DND-41 (cell line): ENCODE measurements at regions not wholly inside any gene's neighbourhood (a gene's known extent, or its start where the extent isn't known, plus 50 kb on each side); places are given as distances from the start of the nearest gene placed in this dataset.

Experiments used
- ATAC-seq: fragments of 200-7000 bp; cut with Tn5 transposase; 3 replicates; pipeline ENCODE4 v1.9.1; 2021; ENCODE audit warnings: low read depth; ENCODE audit not compliant: insufficient read depth
- DNase-seq: peaks from one replicate; pipeline ENCODE4 v3.0.0-alpha.2; 2020
- H2AFZ ChIP-seq: 2 replicates; pipeline ENCODE4 v1.6.0; 2012; ENCODE audit warnings: low read depth, low read length
- H3K27ac ChIP-seq: 2 replicates; pipeline ENCODE4 v1.5.1; 2012; ENCODE audit warnings: low read length, inconsistent platforms
- H3K27me3 ChIP-seq: fragments of 200-600 bp; sonication (generic); 2 replicates; pipeline ENCODE4 v1.6.0; 2012; ENCODE audit warnings: low read length, mild to moderate bottlenecking, inconsistent platforms; ENCODE audit not compliant: insufficient read depth, poor library complexity
- H3K36me3 ChIP-seq: 2 replicates; pipeline ENCODE4 v1.5.1; 2012; ENCODE audit warnings: low read length, inconsistent platforms; ENCODE audit not compliant: insufficient read depth
- H3K4me1 ChIP-seq: 2 replicates; pipeline ENCODE4 v1.5.1; 2012; ENCODE audit warnings: mild to moderate bottlenecking, low read length; ENCODE audit not compliant: insufficient read depth
- H3K4me2 ChIP-seq: 2 replicates; pipeline ENCODE4 v1.6.0; 2012; ENCODE audit warnings: mild to moderate bottlenecking, moderate library complexity, low read length, inconsistent platforms; ENCODE audit not compliant: insufficient read depth
- H3K4me3 ChIP-seq, 2 experiments: fragments of 200-600 bp in 1 of 2; shearing (Covaris generic) in 1 of 2; 2 replicates each; pipeline ENCODE4 v1.5.1; 2012 to 2016; ENCODE audit warnings: inconsistent platforms in 2 of 2, low read length in 2 of 2, mild to moderate bottlenecking in 2 of 2, low read depth in 1 of 2, moderate library complexity in 1 of 2
- H3K79me2 ChIP-seq: 2 replicates; pipeline ENCODE4 v1.6.0; 2012; ENCODE audit warnings: low read length, inconsistent platforms; ENCODE audit not compliant: insufficient read depth
- H3K9ac ChIP-seq: 2 replicates; pipeline ENCODE4 v1.6.0; 2012; ENCODE audit warnings: low read depth, mild to moderate bottlenecking, inconsistent platforms, low read length, moderate library complexity
- H3K9me3 ChIP-seq: 2 replicates; pipeline ENCODE4 v1.5.1; 2012; ENCODE audit warnings: low read length, moderate library complexity, mild to moderate bottlenecking, inconsistent platforms; ENCODE audit not compliant: insufficient read depth, severe bottlenecking
- H4K20me1 ChIP-seq: 2 replicates; pipeline ENCODE4 v1.6.0; 2012; ENCODE audit warnings: low read length; ENCODE audit not compliant: insufficient read depth
- EZH2 ChIP-seq: IDR thresholded peaks from 3 replicates; pipeline ENCODE4 v1.6.1; 2012; ENCODE audit warnings: borderline replicate concordance, low read depth, mild to moderate bottlenecking, moderate library complexity, low read length, inconsistent platforms; ENCODE audit not compliant: severe bottlenecking
- TF ChIP-seq, protein P1 (sequence below): IDR thresholded peaks from 2 replicates; pipeline ENCODE4 v1.5.1; 2012; ENCODE audit warnings: borderline replicate concordance, low read length, moderate library complexity, mild to moderate bottlenecking; ENCODE audit not compliant: poor library complexity, severe bottlenecking; ENCODE audit errors: extremely low read depth

DNA sequence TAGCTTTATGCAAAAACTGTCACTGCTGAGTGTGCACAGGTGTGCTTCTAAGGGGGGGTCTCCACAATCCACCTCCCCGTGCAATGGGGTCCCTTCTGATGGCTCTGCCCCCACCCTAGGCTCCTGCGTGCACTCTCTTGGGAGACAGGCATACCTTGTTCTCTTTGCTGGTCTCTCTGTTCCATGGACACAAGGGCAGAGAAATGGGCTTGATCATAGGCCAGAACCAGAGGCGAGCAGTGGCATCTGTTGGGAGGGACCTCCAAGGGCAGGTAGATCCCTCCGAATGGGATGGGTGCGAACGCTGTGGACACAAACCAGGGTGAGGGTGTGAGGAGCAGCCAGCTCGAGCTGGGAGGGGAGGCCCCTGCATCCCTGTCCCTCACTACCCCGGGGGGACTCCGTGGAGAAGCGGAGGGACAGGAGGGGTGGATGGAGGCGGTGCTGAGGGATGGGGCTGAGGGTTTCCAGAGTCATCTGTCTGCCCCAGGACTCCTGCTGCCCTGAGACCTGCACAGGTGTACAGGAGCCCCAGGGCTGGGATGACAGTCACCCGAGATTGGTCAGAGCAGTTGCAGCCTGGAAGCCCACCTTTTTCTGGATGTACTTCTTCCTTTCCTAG is 175.0 kb downstream of the KLF13 start:
- ATAC-seq: no peak
- no peaks in the 10 kb centered on the region for H3K9me3 ChIP-seq
- no peak overlapping the region for H2AFZ ChIP-seq
- H3K27me3 ChIP-seq: peaks cover 9% of the 10 kb centered on the region
- H3K4me1 ChIP-seq: no peaks in the 10 kb centered on the region
- no peaks in the 10 kb centered on the region for H3K36me3 ChIP-seq
- H3K27ac ChIP-seq: no peak overlapping the region
- DNase-seq: no peak
- no peaks in the 10 kb centered on the region for H4K20me1 ChIP-seq
- H3K4me2 ChIP-seq: no peak overlapping the region
- H3K4me3 ChIP-seq: no peak overlapping the region
- no peak overlapping the region for H3K9ac ChIP-seq
- no peaks in the 10 kb centered on the region for H3K79me2 ChIP-seq
- TF ChIP-seq, protein P1, sequence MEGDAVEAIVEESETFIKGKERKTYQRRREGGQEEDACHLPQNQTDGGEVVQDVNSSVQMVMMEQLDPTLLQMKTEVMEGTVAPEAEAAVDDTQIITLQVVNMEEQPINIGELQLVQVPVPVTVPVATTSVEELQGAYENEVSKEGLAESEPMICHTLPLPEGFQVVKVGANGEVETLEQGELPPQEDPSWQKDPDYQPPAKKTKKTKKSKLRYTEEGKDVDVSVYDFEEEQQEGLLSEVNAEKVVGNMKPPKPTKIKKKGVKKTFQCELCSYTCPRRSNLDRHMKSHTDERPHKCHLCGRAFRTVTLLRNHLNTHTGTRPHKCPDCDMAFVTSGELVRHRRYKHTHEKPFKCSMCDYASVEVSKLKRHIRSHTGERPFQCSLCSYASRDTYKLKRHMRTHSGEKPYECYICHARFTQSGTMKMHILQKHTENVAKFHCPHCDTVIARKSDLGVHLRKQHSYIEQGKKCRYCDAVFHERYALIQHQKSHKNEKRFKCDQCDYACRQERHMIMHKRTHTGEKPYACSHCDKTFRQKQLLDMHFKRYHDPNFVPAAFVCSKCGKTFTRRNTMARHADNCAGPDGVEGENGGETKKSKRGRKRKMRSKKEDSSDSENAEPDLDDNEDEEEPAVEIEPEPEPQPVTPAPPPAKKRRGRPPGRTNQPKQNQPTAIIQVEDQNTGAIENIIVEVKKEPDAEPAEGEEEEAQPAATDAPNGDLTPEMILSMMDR: no peak
- no peak for TF ChIP-seq EZH2

DNA sequence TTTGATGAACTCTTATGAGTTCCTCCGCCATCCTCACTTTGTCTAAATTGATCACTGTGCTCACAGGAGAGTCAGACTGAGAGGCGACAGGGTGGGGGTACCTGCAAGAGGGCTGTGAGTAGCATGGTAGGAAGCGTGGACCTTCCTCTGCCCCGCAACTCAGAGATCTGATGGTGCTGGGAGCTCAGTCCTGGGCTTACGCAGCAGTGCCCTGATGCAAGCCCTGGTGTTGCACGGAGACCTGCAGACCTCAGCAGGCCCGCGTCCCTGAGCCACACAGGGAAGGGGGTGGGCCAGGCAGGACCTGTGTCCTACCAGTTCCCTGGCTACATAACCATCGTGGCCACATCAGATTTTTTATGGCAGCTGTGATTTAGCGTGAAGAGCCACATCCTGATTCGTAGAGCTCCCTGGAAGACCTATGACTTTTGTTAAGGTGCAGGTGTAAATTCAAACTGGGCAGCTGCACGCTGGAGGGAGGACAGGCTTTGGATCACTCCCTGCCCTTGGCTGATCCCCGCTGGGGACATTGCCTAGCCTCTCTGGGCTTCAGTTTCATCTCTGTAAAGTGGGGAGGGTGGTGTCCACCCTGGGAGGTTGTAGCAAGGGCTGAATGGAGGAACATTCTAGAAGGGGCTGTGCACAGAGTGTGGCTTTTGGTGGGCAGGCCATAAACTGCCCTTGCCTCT is 176.1 kb downstream of the KLF13 start:
- Histone ChIP-seq H3K9ac (no peak overlapping the region), H2AFZ (no peak overlapping the region), H3K27me3 (peaks cover 9% of the 10 kb centered on the region), H4K20me1 (no peaks in the 10 kb centered on the region), H3K79me2 (no peaks in the 10 kb centered on the region), H3K27ac (no peak overlapping the region), H3K9me3 (no peaks in the 10 kb centered on the region), H3K4me3 (no peak overlapping the region), H3K4me1 (no peaks in the 10 kb centered on the region), H3K36me3 (no peaks in the 10 kb centered on the region), H3K4me2 (no peak overlapping the region)
- no peak for DNase-seq
- TF ChIP-seq, protein P1: no peak
- no peak for TF ChIP-seq EZH2
- ATAC-seq: no peak

DNA sequence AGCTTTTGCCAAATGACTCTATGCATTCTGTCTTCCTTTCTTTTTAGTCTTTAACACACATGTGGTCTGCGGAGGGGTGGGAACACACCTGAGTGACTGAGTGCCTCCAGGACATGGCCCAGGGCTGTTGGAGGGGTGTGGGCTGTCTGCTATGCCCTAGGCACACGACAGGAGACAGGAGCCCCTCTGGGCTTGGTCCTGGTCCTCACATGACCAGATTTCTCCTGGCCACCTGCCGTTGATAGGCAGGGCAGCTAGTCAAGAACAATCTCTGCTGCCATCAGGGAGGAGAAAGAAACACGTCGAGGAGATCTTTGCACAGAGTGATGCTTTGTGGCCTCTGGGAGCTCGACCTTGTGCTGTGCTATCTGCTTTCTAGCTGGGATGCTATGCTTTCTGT is 176.6 kb downstream of the KLF13 start:
- Histone ChIP-seq H2AFZ (no peak overlapping the region), H3K9me3 (no peaks in the 10 kb centered on the region), H3K4me2 (no peak overlapping the region), H3K4me3 (no peak overlapping the region), H3K4me1 (no peaks in the 10 kb centered on the region), H3K9ac (no peak overlapping the region), H3K79me2 (no peaks in the 10 kb centered on the region), H3K27ac (no peak overlapping the region), H4K20me1 (no peaks in the 10 kb centered on the region), H3K27me3 (peaks cover 9% of the 10 kb centered on the region), H3K36me3 (no peaks in the 10 kb centered on the region)
- DNase-seq: no peak
- TF ChIP-seq EZH2: no peak
- TF ChIP-seq, protein P1: no peak
- no peak for ATAC-seq
